HG03442 (cell line): ENCODE measurements at regions not wholly inside any gene's neighbourhood (a gene's known extent, or its start where the extent isn't known, plus 50 kb on each side); places are given as distances from the start of the nearest gene placed in this dataset.
"Not testable (repeated sequence)": the region's sequence is repeated elsewhere in the genome, so short reads cannot be mapped to it uniquely, and the experiment has no call there.

Source experiments
- ATAC-seq: cut with Tn5 transposase; IDR thresholded peaks from one replicate; pipeline ENCODE4 v1.9.1; 2021; ENCODE audit warnings: mild to moderate bottlenecking, moderate library complexity; ENCODE audit not compliant: unreplicated experiment

DNA sequence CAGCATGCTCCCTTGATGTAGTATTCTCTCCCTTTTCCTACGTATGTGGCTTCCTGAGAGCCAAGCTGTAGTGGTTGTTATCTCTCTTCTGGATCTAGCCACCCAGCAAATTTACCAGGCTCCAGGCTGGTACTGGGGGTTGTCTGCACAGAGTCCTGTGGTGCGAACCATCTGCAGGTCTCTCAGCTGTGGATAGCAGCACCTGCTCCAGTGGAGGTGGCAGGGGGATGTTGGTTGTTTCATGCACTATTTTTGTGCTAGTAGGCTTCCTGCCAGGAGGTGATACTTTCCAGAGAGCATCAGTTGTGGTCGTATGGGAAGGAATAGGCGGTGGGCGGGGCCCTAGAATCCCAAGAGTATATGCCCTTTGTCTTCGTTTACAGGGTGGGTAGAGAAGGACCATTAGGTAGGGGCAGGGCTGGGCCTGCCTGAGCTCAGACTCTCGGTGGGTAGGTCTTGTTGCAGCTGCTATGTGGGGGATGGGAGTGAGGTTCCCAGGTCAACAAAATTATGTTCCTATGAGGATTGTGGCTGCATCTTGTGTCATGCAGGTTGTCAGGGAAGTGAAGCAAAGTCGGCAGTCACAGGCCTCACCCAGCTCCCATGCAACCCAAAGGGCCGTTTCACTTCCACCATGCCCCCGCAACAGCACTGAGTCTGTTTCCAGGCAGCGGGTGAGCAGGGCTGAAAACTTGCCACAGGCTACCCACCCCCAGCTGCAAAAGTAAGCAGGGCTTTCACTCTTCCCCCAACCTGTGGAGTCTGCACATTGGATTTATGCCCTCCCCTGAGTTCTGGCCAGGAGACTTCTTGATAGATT, 1139.5 kb downstream of the BCL11A start:
- ATAC-seq: no peak

DNA sequence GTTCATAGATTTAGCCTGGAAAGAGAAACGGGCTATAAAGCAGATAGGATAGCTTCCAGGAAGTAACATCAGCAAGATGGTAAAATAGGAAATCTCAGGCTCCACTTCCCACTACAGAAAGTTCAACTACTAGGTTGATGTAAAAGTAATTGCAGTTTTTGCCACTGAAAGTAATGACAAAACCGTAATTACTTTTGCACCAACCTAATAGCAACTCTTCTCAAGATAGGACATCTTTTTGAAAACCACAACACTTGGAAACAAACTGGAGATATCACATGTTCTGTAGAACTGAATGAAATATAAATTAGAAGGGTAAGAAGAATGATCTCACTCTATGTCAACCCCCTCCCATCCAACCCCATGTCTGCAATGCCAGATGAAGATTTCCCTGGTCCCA, 1154.3 kb downstream of the BCL11A start:
- ATAC-seq: no peak

DNA sequence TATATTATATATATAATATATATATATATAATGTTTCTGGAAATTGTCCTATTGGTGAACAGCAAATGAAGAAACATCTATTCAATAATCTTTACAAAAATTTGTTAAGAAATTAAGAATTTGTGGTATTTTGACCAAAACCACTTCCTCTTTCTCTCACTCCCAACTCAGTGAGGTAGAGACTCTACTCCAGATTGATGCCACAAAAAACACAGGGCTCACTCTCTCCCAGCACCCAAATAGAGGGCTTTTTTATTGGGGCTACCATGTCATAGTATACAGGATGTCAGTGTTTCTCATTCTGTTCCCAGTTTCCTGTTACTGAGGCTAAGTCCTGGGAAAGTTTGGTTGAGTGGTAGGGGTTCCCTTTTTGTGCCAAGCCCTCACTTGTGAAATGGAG, 1155.4 kb downstream of the BCL11A start:
- ATAC-seq: no peak

DNA sequence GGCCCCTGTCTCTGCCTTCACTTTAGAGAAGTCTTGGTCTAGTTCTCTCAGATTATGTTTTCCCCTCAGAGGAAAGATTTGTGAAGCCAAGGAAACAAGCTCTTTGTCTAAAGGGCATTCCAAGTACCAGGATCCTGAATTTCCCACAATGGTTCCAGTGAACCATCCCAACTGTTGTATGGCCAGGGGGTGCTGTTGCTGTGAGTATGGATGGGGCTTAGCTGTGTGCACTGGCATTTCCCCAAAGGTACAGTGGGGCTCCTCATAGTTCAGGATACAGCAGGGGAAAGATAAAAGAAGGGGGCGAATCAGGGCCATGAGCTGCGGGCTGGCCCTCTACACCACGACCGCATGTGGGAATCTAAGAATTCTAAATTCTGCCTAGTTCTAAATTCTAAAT, 1154.0 kb upstream of the FANCL start:
- no peak for ATAC-seq

DNA sequence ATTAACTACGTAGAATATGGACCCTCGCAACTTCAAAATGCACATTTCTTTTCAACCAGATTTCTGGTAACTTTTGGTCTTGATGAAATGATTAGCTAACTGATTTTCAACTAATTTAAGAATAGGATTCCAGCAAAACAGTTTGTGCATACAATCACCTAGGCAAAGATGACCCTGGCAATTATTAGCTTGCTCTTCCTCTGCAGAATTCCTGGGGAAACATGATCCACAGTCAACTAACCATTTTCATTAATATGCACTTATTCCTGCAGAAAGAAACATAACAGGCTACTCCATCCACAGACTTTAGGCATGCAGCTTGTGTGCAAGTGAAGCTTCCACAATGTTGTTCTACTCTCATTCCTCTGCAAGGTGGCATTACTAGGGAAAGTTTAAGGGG, 1150.8 kb upstream of the FANCL start:
- ATAC-seq: no peak

DNA sequence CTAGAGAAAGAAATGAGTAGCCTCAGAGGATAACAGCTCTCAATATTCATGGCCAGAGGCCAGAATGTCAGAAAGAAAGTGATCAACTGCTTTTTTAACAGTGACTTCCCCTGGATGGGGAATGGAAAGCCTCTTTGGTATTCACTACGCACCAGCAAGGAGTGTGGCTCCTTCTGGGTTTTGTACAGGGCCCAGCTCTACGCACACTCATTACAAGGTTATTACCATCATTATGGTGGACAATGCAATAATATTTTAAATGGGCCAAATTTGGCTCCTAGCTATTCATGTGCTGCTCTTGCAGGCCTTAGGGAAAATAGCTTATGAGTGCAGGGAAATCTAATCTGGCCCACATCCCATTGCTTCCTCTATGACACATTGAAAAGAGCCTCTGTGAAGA, 1149.5 kb upstream of the FANCL start:
- ATAC-seq: no peak

DNA sequence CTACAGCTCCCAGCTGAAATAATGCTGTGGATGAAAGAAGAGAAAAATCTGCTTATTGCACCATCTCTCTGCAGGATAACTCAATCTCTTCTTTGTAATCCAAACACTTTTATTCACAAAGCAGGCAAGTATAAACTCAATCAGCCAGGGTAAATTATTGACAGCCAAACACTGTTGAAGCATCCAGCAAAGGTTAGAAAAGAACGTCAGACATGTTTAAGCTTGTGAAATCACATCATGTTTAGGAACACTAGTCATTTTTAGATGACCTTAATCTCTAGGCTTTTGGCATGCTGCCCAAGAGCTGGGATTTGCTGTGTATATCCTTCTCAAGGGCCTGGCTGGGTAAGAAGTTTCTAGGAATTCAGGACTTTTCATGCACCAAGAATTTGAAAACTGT, 1148.1 kb upstream of the FANCL start:
- ATAC-seq: no peak

DNA sequence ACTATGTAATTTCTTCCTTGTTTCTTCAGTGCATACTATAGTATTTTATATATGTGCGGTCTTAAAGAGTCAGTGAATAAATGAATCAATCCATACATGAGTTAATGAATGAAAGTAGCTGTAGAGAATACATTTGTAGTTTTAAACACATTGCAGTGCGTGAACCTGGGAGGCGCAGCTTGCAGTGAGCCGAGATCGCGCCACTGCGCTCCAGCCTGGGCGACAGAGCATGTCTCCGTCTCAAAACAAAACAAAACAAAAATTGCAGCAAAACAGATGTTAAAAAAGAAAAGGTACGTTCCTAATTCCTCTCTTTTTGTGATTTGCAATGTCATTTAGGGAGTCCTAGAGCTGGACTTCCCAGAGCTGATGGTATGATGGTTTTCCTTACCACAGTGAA, 1144.8 kb upstream of the FANCL start:
- no peak for ATAC-seq

DNA sequence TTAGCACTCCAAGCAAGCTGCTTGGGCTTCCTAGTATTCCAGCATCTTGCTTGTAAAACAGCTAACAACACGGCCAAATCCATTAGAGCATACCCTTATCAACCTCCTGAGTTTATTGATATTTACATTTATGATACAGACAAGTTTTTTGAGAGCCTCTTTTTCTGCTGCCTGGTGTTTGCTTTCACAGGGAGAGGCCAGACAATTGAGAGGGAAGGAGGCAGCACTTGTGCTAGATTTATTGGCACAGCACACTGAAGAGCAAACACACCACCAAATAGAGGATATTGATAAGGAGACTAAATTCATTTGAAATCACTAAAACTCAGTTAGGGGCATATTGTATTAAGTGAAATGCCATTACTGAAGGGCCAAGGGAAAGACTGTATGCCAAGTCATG, 1142.3 kb upstream of the FANCL start:
- no peak for ATAC-seq

DNA sequence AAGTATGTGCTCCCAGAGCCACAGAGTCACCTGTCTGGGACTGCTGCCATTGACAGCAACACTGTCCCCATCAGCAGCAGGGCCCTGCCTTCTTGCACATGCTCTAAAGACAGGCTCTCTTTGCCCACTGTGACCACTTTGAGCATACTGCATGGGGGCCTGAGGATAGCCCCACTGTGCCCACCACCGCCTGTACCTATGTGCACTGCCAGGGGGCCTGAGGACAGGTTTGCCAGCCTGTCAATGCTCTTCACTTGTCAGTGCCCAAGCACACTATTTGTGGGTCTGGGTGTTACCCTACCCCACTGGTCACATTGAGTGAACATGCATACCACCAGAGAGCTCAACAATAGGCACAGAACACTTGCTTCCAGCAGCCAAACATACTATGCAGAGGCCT, 1137.0 kb upstream of the FANCL start:
- ATAC-seq: no peak

DNA sequence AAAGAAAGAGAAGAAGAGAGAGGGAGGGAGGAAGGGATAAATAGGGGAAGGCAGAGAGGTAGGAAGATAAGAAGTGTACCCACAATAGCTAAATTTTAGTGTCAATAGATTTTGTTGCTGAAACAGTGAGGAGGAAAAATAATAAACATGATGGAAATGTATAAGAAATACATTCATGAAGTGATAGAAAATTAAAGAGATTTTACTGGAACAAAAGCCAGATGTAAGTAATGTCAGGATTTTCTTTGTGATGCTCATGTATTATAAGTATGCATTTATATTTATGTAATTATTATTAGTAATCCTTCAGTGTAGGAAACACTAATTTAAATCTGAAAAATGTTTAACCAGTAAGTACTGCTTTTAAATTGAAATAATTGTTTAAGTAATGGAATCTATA, 1125.2 kb upstream of the FANCL start:
- ATAC-seq: no peak

DNA sequence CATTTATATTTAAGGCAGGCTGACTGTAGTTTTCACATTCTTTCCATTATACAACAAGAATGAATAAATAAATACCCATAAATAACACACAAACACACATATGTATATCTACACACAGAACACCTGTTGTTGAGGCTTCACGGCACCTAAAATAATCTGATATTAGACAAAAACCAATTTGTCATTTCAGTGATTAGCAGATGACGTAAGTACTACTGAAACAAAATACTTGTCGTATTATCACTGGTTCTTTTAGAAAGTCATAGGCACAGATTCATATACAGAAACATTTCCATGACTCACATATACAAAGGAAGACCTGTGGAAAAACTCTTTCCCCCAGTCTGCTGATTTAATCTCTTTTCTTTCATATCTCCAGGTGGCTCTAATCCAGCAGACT, 1113.4 kb upstream of the FANCL start:
- no peak for ATAC-seq

DNA sequence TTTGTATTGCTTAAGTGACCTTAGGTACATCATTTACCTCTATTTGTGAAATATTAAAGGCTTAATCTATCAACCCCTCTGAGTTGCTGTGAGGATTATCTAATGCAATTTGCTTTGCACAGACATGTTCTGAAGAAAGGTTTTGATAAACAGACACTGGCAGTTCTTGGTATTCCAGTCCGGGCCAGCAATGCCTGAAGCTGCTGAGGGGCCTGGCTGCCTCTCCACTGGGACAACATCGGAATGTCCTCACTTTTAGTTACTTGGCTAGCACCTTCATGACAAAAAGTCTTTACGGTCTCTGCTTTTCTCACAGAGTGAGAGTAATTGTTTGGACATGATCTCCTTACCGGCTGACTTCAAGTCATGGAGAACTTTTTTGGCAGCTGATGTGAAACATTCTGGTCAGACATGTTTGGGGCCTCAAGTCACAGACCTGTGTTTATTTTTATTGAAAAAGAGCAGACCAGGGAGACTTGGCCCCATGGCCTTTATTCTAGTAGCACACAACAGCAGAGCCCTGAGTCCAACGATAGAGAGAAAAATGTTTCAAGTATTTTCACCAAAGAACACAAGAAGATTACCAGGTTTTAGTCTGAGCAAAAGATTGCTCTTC, 1112.3 kb upstream of the FANCL start:
- no peak for ATAC-seq

DNA sequence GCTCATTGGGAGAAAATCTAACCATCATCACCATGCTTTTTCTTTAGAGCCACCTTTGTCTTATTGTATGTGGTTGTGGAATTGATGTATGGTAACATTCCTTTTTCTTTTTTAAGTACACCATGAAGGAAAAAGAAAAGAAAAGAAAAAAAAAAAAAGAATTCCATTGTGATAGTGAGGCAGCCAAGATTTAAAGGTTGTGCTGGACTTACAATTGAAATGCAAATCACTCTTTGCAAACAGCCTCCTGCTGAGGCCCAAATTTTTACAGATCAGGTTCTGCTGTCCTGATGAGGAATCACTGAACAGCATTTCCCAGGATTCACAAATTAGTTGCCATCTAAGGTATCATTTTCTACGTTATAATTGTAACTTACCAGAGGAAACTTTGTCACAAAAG, 1101.0 kb upstream of the FANCL start:
- ATAC-seq: no peak

DNA sequence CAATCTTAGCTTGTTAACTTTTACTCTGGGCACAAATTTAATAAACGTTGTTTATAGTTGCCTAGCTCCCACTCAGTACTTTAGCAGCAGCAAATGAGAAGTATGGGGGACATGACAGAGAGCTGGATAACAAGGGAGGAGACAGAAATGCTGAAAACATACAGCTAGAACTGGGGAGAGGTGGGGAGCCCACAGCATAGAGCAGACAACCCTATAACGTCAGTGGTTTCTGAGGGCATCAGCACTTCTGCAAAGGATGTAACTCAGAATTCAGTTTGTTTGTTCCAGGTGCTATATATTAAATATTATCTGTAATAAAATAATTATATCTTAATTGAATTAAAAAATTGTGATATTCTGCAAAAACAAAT, 1098.7 kb upstream of the FANCL start:
- ATAC-seq: no peak

DNA sequence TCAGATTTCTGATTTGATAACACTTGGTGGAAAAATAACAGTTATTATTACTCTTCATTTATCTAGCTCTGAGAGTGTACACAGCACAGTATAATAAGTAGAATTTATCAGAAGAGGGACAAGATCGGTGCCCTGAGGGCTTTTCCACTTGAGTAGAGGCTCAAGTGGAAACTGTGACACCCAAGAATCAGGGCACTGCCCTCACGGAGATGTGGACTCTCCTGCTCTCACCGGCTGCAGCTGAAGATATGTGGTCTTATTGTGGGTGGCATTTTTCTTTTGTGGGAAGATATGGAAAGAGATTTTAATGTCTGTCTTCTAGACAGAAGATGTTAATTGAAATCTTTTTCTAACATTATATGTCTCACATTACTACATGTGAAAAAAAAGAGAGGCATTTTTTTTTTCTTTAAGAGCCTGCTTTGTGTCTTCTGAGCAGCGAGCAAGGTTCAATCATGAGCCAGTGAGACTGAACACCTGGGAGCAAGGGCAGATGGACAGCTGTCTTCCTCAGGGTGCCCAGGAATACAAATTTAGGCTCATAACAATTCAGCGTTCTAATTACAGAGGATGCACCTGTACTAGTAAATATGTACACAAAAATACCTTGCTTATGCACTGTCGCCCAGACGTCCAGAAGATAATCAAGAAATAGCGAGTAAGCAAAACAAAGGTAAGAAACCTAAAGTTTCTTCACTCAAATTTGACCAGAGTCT, 1098.2 kb upstream of the FANCL start:
- ATAC-seq: no peak

DNA sequence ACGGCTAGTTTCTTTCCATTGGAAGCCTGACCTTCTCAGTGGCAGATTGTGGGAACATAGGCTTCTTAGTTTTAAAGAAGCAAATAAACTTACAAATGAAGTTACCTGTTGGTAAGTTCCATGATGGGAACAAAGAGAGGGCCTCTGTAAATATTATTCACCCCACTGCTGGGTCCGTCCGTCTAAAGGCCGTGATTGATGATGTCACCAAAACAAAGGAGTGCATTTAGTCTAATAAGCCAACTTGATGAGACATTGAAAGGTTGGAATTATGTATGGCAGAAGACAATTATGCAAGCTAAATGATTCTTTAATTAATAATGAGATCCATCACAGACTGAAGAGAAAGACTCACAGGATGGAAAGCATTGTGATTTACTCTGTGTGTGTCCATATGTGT, 1091.9 kb upstream of the FANCL start:
- no peak for ATAC-seq

DNA sequence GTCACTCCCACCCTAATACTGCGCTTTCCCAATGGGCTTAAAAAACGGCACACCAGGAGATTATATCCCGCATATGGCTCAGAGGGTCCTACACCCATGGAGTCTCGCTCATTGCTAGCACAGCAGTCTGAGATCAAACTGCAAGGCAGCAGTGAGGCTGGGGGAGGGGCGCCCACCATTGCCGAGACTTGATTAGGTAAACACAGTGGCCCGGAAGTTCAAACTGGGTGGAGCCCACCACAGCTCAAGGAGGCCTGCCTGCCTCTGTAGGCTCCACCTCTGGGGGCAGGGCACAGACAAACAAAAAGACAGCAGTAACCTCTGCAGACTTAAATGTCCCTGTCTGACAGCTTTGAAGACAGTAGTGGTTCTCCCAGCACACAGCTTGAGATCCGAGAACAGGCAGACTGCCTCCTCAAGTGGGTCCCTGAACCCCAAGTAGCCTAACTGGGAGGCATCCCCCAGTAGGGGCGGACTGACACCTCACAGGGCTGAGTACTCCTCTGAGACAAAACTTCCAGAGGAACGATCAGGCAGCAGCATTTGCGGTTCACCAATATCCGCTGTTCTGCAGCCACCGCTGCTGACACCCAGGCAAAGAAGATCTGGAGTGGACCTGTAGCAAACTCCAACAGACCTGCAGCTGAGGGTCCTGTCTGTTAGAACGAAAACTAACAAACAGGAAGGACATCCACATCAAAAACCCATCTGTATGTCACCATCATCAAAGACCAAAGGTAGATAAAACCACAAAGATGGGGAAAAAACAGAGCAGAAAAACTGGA, 1085.6 kb upstream of the FANCL start:
- not testable (repeated sequence) for ATAC-seq

DNA sequence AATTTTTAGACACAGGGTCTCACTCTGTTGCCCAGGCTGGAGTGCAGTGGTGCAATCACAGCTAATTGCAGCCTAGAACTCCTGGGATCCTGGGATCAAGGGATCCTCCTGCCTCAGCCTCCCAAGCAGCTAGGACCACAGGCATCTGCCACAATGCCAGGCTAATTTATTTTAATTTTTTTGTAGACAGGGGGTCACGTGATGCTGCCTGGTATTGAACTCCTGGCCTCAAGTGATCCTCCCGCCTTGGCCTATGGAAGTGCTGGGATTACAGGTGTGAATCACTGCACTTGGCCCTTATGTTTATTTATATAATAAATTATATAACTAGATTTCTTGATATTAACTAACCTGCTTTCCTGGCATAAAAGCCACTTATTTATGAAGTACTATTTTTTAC, 1081.7 kb upstream of the FANCL start:
- no peak for ATAC-seq

DNA sequence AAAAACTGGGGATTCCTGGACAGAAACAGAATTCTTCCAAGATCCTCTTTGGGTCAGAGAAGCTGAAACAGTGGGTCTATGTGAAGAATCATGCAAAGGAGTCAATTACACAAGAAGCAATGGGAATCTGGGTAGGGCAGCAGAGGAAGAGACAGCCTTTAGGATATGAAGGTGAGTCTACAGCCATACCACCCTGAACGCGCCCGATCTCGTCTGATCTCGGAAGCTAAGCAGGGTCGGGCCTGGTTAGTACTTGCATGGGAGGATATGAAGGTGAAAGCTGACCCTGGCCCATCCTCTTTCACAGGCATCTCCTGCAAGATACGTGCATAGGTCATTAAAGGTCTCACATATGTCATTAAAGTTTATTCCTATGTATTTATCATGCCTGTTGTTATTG, 1080.9 kb upstream of the FANCL start:
- no peak for ATAC-seq

DNA sequence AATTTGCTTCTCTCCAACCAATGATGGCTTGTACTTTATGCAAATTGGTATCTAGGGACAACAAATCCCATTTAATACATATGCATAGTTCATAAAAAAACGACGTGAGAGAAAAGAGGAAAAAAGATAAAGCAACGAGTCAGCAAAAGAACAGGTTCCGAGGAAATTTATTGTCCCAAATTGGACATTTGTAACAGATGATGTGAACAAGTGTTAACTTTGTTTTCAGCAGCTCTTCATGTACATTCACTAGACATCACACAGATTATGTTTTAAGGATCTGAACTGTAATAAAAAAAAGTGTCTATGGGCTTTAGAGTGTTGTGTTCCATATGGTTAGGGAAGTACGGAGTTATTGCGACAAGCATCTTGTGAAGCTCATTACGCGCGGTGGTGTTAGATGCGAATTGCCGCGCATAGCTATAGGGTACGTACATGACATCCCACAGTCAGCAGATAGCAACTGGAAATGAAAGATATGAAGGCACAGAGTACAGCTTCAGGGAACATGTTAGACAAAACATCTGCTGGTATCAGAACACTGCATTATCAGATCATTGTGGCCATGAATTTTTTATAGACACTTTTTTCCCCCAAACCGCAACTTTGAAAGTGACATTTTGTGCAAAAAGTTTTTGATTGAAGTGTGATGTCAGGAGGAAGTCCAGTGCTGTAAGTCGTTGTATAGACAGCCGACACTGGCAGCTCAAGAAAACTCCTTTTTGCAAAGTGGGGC, 1073.1 kb upstream of the FANCL start:
- no peak for ATAC-seq
